WTC11 (cell line): ENCODE measurements at regions not wholly inside any gene's neighbourhood (a gene's known extent, or its start where the extent isn't known, plus 50 kb on each side); places are given as distances from the start of the nearest gene placed in this dataset.

Experiments used
- ATAC-seq: fragments of 200-7000 bp; cut with Tn5 transposase; 2 replicates; pipeline ENCODE4 v1.10.0; 2021; ENCODE audit warnings: mild to moderate bottlenecking, moderate library complexity
- CTCF ChIA-PET: fragments of 300-600 bp; sonication (Branson Sonifier 250); formaldehyde crosslinking; loops from one replicate; lab custom pipeline; 2021; ENCODE audit warnings: antibody characterized with exemption; lab: Charles Lee
- POLR2A ChIA-PET: fragments of 350-600 bp; sonication (Branson Sonifier 250); formaldehyde crosslinking; loops from one replicate; lab custom pipeline; 2021; ENCODE audit warnings: antibody characterized with exemption; lab: Charles Lee
- DNase-seq: peaks from one replicate; pipeline ENCODE4 v3.0.0; 2021; ENCODE audit warnings: low spot score
- H3K27ac Mint-ChIP-seq: 2 replicates; pipeline ENCODE4 v1.8.0; 2021; ENCODE audit warnings: mixed read lengths
- H3K27me3 Mint-ChIP-seq: 2 replicates; pipeline ENCODE4 v1.8.0; 2021; ENCODE audit warnings: low read depth, mild to moderate bottlenecking, moderate library complexity, mixed read lengths
- H3K36me3 Mint-ChIP-seq: 2 replicates; pipeline ENCODE4 v1.8.0; 2021; ENCODE audit warnings: mixed read lengths
- H3K4me1 Mint-ChIP-seq: 2 replicates; pipeline ENCODE4 v1.8.0; 2022; ENCODE audit warnings: mixed read lengths
- H3K4me3 Mint-ChIP-seq: 2 replicates; pipeline ENCODE4 v1.8.0; 2021; ENCODE audit warnings: mild to moderate bottlenecking, moderate library complexity, mixed read lengths
- H3K9me3 Mint-ChIP-seq: 2 replicates; pipeline ENCODE4 v1.8.0; 2021; ENCODE audit warnings: mixed read lengths
- CTCF ChIP-seq: fragments of 200-600 bp; IDR thresholded peaks from 2 replicates; pipeline ENCODE4 v1.8.0; 2022; ENCODE audit warnings: antibody characterized with exemption
- ETV6 ChIP-seq: sonication (generic); formaldehyde crosslinking; IDR thresholded peaks from 2 replicates; pipeline ENCODE4 v1.8.1; 2022; ENCODE audit warnings: mild to moderate bottlenecking, missing genetic modification reagents
- FOXJ3 ChIP-seq: sonication (generic); formaldehyde crosslinking; IDR thresholded peaks from 2 replicates; pipeline ENCODE4 v1.9.0; 2021; ENCODE audit warnings: missing genetic modification reagents, mild to moderate bottlenecking, borderline replicate concordance
- GABPB1 ChIP-seq: sonication (generic); formaldehyde crosslinking; IDR thresholded peaks from 2 replicates; pipeline ENCODE4 v1.8.1; 2023; ENCODE audit warnings: mild to moderate bottlenecking, missing genetic modification reagents
- GTF2I ChIP-seq: fragments of 250-450 bp; sonication (Bioruptor Pico); conservative IDR thresholded peaks from 2 replicates; pipeline ENCODE4 v1.4.0; 2021; ENCODE audit warnings: mild to moderate bottlenecking
- HMGA2 ChIP-seq: fragments of 250-450 bp; sonication (Bioruptor Pico); IDR thresholded peaks from 2 replicates; pipeline ENCODE4 v1.4.0; 2021; ENCODE audit warnings: mild to moderate bottlenecking, moderate library complexity
- HMGXB4 ChIP-seq: sonication (generic); formaldehyde crosslinking; IDR thresholded peaks from 2 replicates; pipeline ENCODE4 v1.8.1; 2023; ENCODE audit warnings: mild to moderate bottlenecking, moderate library complexity, missing genetic modification reagents
- KAT7 ChIP-seq: sonication (generic); formaldehyde crosslinking; IDR thresholded peaks from 2 replicates; pipeline ENCODE4 v1.8.1; 2023; ENCODE audit warnings: missing genetic modification reagents, mild to moderate bottlenecking, borderline replicate concordance
- NFE2L1 ChIP-seq: sonication (generic); formaldehyde crosslinking; IDR thresholded peaks from 2 replicates; pipeline ENCODE4 v1.8.1; 2023; ENCODE audit warnings: missing genetic modification reagents
- NFYB ChIP-seq: sonication (generic); formaldehyde crosslinking; conservative IDR thresholded peaks from 2 replicates; pipeline ENCODE4 v1.8.0; 2022; ENCODE audit warnings: low read depth, missing genetic modification reagents
- PRDM15 ChIP-seq: sonication (generic); formaldehyde crosslinking; IDR thresholded peaks from 2 replicates; pipeline ENCODE4 v1.8.0; 2022; ENCODE audit warnings: missing genetic modification reagents
- PRRX2 ChIP-seq: fragments of 250-450 bp; sonication (Bioruptor Pico); IDR thresholded peaks from 2 replicates; pipeline ENCODE4 v1.8.0; 2021; ENCODE audit warnings: mild to moderate bottlenecking
- SOX15 ChIP-seq: fragments of 250-450 bp; sonication (Bioruptor Pico); IDR thresholded peaks from 2 replicates; pipeline ENCODE4 v1.9.0; 2021; ENCODE audit warnings: mild to moderate bottlenecking
- SP1 ChIP-seq: sonication (generic); formaldehyde crosslinking; conservative IDR thresholded peaks from 2 replicates; pipeline ENCODE4 v1.8.1; 2022; ENCODE audit warnings: missing genetic modification reagents
- TEAD1 ChIP-seq: sonication (generic); formaldehyde crosslinking; IDR thresholded peaks from 2 replicates; pipeline ENCODE4 v1.8.0; 2022; ENCODE audit warnings: mild to moderate bottlenecking, missing genetic modification reagents
- USF2 ChIP-seq: sonication (generic); formaldehyde crosslinking; IDR thresholded peaks from 2 replicates; pipeline ENCODE4 v1.8.1; 2023; ENCODE audit warnings: mild to moderate bottlenecking, missing genetic modification reagents, moderate library complexity
- ZMAT4 ChIP-seq: fragments of 250-450 bp; sonication (Bioruptor Pico); IDR thresholded peaks from 2 replicates; pipeline ENCODE4 v1.9.0; 2021; ENCODE audit warnings: mild to moderate bottlenecking
- ZNF121 ChIP-seq: sonication (generic); formaldehyde crosslinking; IDR thresholded peaks from 2 replicates; pipeline ENCODE4 v1.8.0; 2023; ENCODE audit warnings: missing genetic modification reagents
- ZNF138 ChIP-seq: sonication (generic); formaldehyde crosslinking; conservative IDR thresholded peaks from 2 replicates; pipeline ENCODE4 v1.8.1; 2022; ENCODE audit warnings: mild to moderate bottlenecking, moderate library complexity, missing genetic modification reagents
- ZNF423 ChIP-seq: fragments of 250-450 bp; sonication (Bioruptor Pico); IDR thresholded peaks from 2 replicates; pipeline ENCODE4 v2.1.2; 2022; ENCODE audit warnings: mild to moderate bottlenecking, moderate library complexity
- ZNF671 ChIP-seq: fragments of 250-450 bp; sonication (Bioruptor Pico); IDR thresholded peaks from 2 replicates; pipeline ENCODE4 v1.8.0; 2021; ENCODE audit warnings: mild to moderate bottlenecking

GRCh38 chr7:96833676-96834453 lies 124.2 kb upstream of the SEM1 start:
- Mint-ChIP-seq H3K36me3 (no peaks in the 10 kb centered on the region), H3K9me3 (no peaks in the 10 kb centered on the region), H3K27me3 (peaks cover 2% of the 10 kb centered on the region; the same call in 1 of the 2 replicates), H3K4me1 (no peaks in the 10 kb centered on the region), H3K4me3 (no peak overlapping the region), H3K27ac (no peak overlapping the region)
- no peak for ATAC-seq
- TF ChIP-seq HMGA2 (CRISPR knock-in tag) (no peak), ZMAT4 (no peak), GABPB1 (peak; percentile 98), ZNF138 (CRISPR knock-in tag) (no peak), HMGXB4 (CRISPR knock-in tag) (no peak)
- ChIA-PET CTCF (no interaction called here), POLR2A (no interaction called here)
- DNase-seq = no peak

- no peaks in the 10 kb centered on the region for H3K27me3 Mint-ChIP-seq
- H3K9me3 Mint-ChIP-seq = no peaks in the 10 kb centered on the region
- H3K36me3 Mint-ChIP-seq = no peaks in the 10 kb centered on the region
- no peak overlapping the region for H3K4me3 Mint-ChIP-seq
- H3K27ac Mint-ChIP-seq = no peak overlapping the region
- no peak for TF ChIP-seq ETV6 (CRISPR knock-in tag)
- TF ChIP-seq USF2 (CRISPR knock-in tag) = no peak
- TF ChIP-seq PRRX2 (CRISPR knock-in tag) = no peak
- TF ChIP-seq FOXJ3 (CRISPR knock-in tag) = no peak
- TF ChIP-seq NFE2L1 (CRISPR knock-in tag) = no peak
- no peak for TF ChIP-seq KAT7 (CRISPR knock-in tag)
- TF ChIP-seq SP1 (CRISPR knock-in tag) = no peak
- no peak for TF ChIP-seq CTCF
- TF ChIP-seq NFYB (CRISPR knock-in tag) = no peak
- TF ChIP-seq SOX15 (CRISPR knock-in tag) = no peak
- no peak for TF ChIP-seq ZNF671 (CRISPR knock-in tag)
- TF ChIP-seq GTF2I (CRISPR knock-in tag) = no peak
- TF ChIP-seq TEAD1 (CRISPR knock-in tag) = no peak
- TF ChIP-seq ZNF423 = no peak
- TF ChIP-seq PRDM15 = no peak
- TF ChIP-seq ZNF121 (CRISPR knock-in tag) = no peak
- DNase-seq (no peak), ATAC-seq (no peak)
- CTCF ChIA-PET = no interaction called here
- POLR2A ChIA-PET = no interaction called here
- H3K4me1 Mint-ChIP-seq = no peaks in the 10 kb centered on the region
Observed at GRCh38 chr7:96836456-96836855, 126.8 kb upstream of the SEM1 start.
